ENCODE measurements at regions not wholly inside any gene's neighbourhood (a gene's known extent, or its start where the extent isn't known, plus 50 kb on each side); places are given as distances from the start of the nearest gene placed in this dataset.

GRCh38 chr15:38665586-38666305 is 101.1 kb upstream of the RASGRP1 start:
- no peak for TF ChIP-seq CTCF (IDR thresholded peaks at IDR 0.05; ENCODE audit: unreplicated experiment in 3 of 3)
- H3K36me3 Mint-ChIP-seq (ENCODE audit: low read depth), result no peaks in the 10 kb centered on the region
- H3K4me3 Mint-ChIP-seq, result no peak overlapping the region
- no peak overlapping the region for H3K27ac Mint-ChIP-seq
- H3K27me3 Mint-ChIP-seq (ENCODE audit: low read depth), result no peaks in the 10 kb centered on the region
- H3K4me1 Mint-ChIP-seq, result no peaks in the 10 kb centered on the region
- H3K9me3 Mint-ChIP-seq, result no peaks in the 10 kb centered on the region

GRCh38 chr15:38666865-38667510 is 102.4 kb upstream of the RASGRP1 start:
- TF ChIP-seq CTCF (IDR thresholded peaks at IDR 0.05; ENCODE audit: unreplicated experiment in 3 of 3), result no peak
- H3K4me1 Mint-ChIP-seq, result no peaks in the 10 kb centered on the region
- no peaks in the 10 kb centered on the region for H3K36me3 Mint-ChIP-seq (ENCODE audit: low read depth)
- no peaks in the 10 kb centered on the region for H3K27me3 Mint-ChIP-seq (ENCODE audit: low read depth)
- H3K4me3 Mint-ChIP-seq, result no peak overlapping the region
- H3K9me3 Mint-ChIP-seq, result no peaks in the 10 kb centered on the region
- no peak overlapping the region for H3K27ac Mint-ChIP-seq

- Mint-ChIP-seq H3K36me3 (ENCODE audit: low read depth) (no peaks in the 10 kb centered on the region), H3K9me3 (no peaks in the 10 kb centered on the region), H3K27ac (no peak overlapping the region), H3K4me1 (no peaks in the 10 kb centered on the region), H3K4me3 (no peak overlapping the region), H3K27me3 (ENCODE audit: low read depth) (no peaks in the 10 kb centered on the region)
- no peak for TF ChIP-seq CTCF (IDR thresholded peaks at IDR 0.05; ENCODE audit: unreplicated experiment in 3 of 3)
Observed at GRCh38 chr15:38667890-38668850, 103.6 kb upstream of the RASGRP1 start.

GRCh38 chr15:38668898-38669391 is 104.3 kb upstream of the RASGRP1 start:
- no peak overlapping the region for H3K4me3 Mint-ChIP-seq
- TF ChIP-seq CTCF (IDR thresholded peaks at IDR 0.05; ENCODE audit: unreplicated experiment in 3 of 3), result no peak
- H3K9me3 Mint-ChIP-seq, result no peaks in the 10 kb centered on the region
- H3K27me3 Mint-ChIP-seq (ENCODE audit: low read depth), result peaks cover 4% of the 10 kb centered on the region
- H3K27ac Mint-ChIP-seq, result no peak overlapping the region
- no peaks in the 10 kb centered on the region for H3K36me3 Mint-ChIP-seq (ENCODE audit: low read depth)
- no peaks in the 10 kb centered on the region for H3K4me1 Mint-ChIP-seq

GRCh38 chr15:38670128-38671005 is 105.8 kb upstream of the RASGRP1 start:
- H3K36me3 Mint-ChIP-seq (ENCODE audit: low read depth), result no peaks in the 10 kb centered on the region
- H3K9me3 Mint-ChIP-seq, result no peaks in the 10 kb centered on the region
- TF ChIP-seq CTCF (IDR thresholded peaks at IDR 0.05; ENCODE audit: unreplicated experiment in 3 of 3), result no peak
- H3K27me3 Mint-ChIP-seq (ENCODE audit: low read depth), result peaks cover 4% of the 10 kb centered on the region
- no peak overlapping the region for H3K4me3 Mint-ChIP-seq
- H3K27ac Mint-ChIP-seq, result no peak overlapping the region
- no peaks in the 10 kb centered on the region for H3K4me1 Mint-ChIP-seq
